H1 (cell line): ENCODE measurements at regions not wholly inside any gene's neighbourhood (a gene's known extent, or its start where the extent isn't known, plus 50 kb on each side); places are given as distances from the start of the nearest gene placed in this dataset.

Experiments used
- BCL11A ChIP-seq, 2 experiments: IDR thresholded peaks; one replicate each; pipeline ENCODE4 v1.6.1; 2011; ENCODE audit warnings: low read depth in 2 of 2, low read length in 2 of 2, mild to moderate bottlenecking in 2 of 2
- CBX5 ChIP-seq: fragments of 300-800, 300-1000 bp; sonication (generic); IDR thresholded peaks from 2 replicates; pipeline ENCODE4 v1.7.1; 2016; ENCODE audit warnings: antibody characterized with exemption, low read length, low read depth
- HDAC2 ChIP-seq, 2 experiments: fragments of 300-600 bp in 1 of 2; sonication (generic) in 1 of 2; IDR thresholded peaks; 2 replicates each; pipeline ENCODE4 v1.6.1; 2011 to 2012; ENCODE audit warnings: low read depth in 2 of 2, low read length in 2 of 2, mild to moderate bottlenecking in 2 of 2, moderate library complexity in 2 of 2, borderline replicate concordance in 1 of 2, inconsistent platforms in 1 of 2
- JUND ChIP-seq: IDR thresholded peaks from 2 replicates; pipeline ENCODE4 v1.6.1; 2011; ENCODE audit warnings: mild to moderate bottlenecking, improper control_type of control experiment, low read length
- POU5F1 ChIP-seq: IDR thresholded peaks from 2 replicates; pipeline ENCODE4 v1.6.1; 2011; ENCODE audit warnings: low read depth, mild to moderate bottlenecking, low read length, moderate library complexity
- SP1 ChIP-seq: IDR thresholded peaks from 2 replicates; pipeline ENCODE4 v1.6.1; 2011; ENCODE audit warnings: low read depth, low read length
- SP2 ChIP-seq: IDR thresholded peaks from 2 replicates; pipeline ENCODE4 v1.6.1; 2012; ENCODE audit warnings: mild to moderate bottlenecking, low read length, inconsistent platforms
- TEAD4 ChIP-seq: IDR thresholded peaks from 2 replicates; pipeline ENCODE4 v1.6.1; 2012; ENCODE audit warnings: low read depth, low read length, inconsistent platforms, mixed read lengths
- TF ChIP-seq, protein P1 (sequence below): fragments of 300-600 bp; sonication (generic); IDR thresholded peaks from 2 replicates; pipeline ENCODE4 v1.7.1; 2012; ENCODE audit warnings: low read length, moderate library complexity, mild to moderate bottlenecking, inconsistent platforms; ENCODE audit not compliant: insufficient replicate concordance
- TF ChIP-seq, protein P2 (sequence below), 3 experiments: IDR thresholded peaks; 1 replicate in 2 of 3; 2 replicates in 1 of 3; pipeline versions ENCODE4 v1.5.1 to v1.6.1; 2011; ENCODE audit warnings: low read length in 3 of 3, mild to moderate bottlenecking in 3 of 3, inconsistent platforms in 2 of 3, low read depth in 1 of 3, moderate library complexity in 1 of 3; ENCODE audit not compliant: insufficient read depth in 1 of 3; ENCODE audit errors: control extremely low read depth in 1 of 3

DNA sequence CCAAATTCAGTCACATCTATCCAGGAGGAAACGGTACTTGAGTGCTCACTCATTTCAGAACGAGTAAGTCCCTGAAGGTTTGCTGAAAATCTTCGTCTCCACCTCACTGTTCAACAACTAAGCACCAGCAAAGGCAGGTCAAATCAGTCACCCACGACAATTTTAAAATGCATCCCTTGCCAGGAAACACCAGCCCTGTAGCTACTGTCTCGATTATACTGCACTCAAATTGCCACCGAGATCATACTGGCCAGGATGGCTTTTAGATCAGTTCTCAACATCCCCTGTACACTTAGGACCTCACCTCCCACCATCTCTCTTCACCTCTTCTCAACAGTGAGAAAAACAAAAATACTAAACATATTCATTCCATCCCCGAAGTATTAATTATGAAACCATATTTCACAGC is 298.6 kb downstream of the AGTPBP1 start (continued):
- TF ChIP-seq, protein P1, sequence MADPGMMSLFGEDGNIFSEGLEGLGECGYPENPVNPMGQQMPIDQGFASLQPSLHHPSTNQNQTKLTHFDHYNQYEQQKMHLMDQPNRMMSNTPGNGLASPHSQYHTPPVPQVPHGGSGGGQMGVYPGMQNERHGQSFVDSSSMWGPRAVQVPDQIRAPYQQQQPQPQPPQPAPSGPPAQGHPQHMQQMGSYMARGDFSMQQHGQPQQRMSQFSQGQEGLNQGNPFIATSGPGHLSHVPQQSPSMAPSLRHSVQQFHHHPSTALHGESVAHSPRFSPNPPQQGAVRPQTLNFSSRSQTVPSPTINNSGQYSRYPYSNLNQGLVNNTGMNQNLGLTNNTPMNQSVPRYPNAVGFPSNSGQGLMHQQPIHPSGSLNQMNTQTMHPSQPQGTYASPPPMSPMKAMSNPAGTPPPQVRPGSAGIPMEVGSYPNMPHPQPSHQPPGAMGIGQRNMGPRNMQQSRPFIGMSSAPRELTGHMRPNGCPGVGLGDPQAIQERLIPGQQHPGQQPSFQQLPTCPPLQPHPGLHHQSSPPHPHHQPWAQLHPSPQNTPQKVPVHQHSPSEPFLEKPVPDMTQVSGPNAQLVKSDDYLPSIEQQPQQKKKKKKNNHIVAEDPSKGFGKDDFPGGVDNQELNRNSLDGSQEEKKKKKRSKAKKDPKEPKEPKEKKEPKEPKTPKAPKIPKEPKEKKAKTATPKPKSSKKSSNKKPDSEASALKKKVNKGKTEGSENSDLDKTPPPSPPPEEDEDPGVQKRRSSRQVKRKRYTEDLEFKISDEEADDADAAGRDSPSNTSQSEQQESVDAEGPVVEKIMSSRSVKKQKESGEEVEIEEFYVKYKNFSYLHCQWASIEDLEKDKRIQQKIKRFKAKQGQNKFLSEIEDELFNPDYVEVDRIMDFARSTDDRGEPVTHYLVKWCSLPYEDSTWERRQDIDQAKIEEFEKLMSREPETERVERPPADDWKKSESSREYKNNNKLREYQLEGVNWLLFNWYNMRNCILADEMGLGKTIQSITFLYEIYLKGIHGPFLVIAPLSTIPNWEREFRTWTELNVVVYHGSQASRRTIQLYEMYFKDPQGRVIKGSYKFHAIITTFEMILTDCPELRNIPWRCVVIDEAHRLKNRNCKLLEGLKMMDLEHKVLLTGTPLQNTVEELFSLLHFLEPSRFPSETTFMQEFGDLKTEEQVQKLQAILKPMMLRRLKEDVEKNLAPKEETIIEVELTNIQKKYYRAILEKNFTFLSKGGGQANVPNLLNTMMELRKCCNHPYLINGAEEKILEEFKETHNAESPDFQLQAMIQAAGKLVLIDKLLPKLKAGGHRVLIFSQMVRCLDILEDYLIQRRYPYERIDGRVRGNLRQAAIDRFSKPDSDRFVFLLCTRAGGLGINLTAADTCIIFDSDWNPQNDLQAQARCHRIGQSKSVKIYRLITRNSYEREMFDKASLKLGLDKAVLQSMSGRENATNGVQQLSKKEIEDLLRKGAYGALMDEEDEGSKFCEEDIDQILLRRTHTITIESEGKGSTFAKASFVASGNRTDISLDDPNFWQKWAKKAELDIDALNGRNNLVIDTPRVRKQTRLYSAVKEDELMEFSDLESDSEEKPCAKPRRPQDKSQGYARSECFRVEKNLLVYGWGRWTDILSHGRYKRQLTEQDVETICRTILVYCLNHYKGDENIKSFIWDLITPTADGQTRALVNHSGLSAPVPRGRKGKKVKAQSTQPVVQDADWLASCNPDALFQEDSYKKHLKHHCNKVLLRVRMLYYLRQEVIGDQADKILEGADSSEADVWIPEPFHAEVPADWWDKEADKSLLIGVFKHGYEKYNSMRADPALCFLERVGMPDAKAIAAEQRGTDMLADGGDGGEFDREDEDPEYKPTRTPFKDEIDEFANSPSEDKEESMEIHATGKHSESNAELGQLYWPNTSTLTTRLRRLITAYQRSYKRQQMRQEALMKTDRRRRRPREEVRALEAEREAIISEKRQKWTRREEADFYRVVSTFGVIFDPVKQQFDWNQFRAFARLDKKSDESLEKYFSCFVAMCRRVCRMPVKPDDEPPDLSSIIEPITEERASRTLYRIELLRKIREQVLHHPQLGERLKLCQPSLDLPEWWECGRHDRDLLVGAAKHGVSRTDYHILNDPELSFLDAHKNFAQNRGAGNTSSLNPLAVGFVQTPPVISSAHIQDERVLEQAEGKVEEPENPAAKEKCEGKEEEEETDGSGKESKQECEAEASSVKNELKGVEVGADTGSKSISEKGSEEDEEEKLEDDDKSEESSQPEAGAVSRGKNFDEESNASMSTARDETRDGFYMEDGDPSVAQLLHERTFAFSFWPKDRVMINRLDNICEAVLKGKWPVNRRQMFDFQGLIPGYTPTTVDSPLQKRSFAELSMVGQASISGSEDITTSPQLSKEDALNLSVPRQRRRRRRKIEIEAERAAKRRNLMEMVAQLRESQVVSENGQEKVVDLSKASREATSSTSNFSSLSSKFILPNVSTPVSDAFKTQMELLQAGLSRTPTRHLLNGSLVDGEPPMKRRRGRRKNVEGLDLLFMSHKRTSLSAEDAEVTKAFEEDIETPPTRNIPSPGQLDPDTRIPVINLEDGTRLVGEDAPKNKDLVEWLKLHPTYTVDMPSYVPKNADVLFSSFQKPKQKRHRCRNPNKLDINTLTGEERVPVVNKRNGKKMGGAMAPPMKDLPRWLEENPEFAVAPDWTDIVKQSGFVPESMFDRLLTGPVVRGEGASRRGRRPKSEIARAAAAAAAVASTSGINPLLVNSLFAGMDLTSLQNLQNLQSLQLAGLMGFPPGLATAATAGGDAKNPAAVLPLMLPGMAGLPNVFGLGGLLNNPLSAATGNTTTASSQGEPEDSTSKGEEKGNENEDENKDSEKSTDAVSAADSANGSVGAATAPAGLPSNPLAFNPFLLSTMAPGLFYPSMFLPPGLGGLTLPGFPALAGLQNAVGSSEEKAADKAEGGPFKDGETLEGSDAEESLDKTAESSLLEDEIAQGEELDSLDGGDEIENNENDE: no peak
- TF ChIP-seq, protein P2, sequence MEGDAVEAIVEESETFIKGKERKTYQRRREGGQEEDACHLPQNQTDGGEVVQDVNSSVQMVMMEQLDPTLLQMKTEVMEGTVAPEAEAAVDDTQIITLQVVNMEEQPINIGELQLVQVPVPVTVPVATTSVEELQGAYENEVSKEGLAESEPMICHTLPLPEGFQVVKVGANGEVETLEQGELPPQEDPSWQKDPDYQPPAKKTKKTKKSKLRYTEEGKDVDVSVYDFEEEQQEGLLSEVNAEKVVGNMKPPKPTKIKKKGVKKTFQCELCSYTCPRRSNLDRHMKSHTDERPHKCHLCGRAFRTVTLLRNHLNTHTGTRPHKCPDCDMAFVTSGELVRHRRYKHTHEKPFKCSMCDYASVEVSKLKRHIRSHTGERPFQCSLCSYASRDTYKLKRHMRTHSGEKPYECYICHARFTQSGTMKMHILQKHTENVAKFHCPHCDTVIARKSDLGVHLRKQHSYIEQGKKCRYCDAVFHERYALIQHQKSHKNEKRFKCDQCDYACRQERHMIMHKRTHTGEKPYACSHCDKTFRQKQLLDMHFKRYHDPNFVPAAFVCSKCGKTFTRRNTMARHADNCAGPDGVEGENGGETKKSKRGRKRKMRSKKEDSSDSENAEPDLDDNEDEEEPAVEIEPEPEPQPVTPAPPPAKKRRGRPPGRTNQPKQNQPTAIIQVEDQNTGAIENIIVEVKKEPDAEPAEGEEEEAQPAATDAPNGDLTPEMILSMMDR (IDR thresholded peaks at IDR 0.05; ENCODE audit: control extremely low read depth in 1 of 3, insufficient read depth in 1 of 3, low read depth in 1 of 3, low read length in 3 of 3): no peak
- no peak for TF ChIP-seq POU5F1
- no peak for TF ChIP-seq SP1
- no peak for TF ChIP-seq BCL11A (IDR thresholded peaks at IDR 0.05; ENCODE audit: low read depth in 2 of 2, low read length in 2 of 2)
- no peak for TF ChIP-seq JUND
- no peak for TF ChIP-seq TEAD4
- TF ChIP-seq HDAC2 (IDR thresholded peaks at IDR 0.05; ENCODE audit: borderline replicate concordance in 1 of 2, low read depth in 2 of 2, low read length in 2 of 2): no peak
- no peak for TF ChIP-seq SP2
- TF ChIP-seq CBX5: no peak
